ENCODE measurements at regions not wholly inside any gene's neighbourhood (a gene's known extent, or its start where the extent isn't known, plus 50 kb on each side); places are given as distances from the start of the nearest gene placed in this dataset.
A peak's percentile ranks its signal among the peaks of the same experiment; 100 is the strongest.

DNA sequence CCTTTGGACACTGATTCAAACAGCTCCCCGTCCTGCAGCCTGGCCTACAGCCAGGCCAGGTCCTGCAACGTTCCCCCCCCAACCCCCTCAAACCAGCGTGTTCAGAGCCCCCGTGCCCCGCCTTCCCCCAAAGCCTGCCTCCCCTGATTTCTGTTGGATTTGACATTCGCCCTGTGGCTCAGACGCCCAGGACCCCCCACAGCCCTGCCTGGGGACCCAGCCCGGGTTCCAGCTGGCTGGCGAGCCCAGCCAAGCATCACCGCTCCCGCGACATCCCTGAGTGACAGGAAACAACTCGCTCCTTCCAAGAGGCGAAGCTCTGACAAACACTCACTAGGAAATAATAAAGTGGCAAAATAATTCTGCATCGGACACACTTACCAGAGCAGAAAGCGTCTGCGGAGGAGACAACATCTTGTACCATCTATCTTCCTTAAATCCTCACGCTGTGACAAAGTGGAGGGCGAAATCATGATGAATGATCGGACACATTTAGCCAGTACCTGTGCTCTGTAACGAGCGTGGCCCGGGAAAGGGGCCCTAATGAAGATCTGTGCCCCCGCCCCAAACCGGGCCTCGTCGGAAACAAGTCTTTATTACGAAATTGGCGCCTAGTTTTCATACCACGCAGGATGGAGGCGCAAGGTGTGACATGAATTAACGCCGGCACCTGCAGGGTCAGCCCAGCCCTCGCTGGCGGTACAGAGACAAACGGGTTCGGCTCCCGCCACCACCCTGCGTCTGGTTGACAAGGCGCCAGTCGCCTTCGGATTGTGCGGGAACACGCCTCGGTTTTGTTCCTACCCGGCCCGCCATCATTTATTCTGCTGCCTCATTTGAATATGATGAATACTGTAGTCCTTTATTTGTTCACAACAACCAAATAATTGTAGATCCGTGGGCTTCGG, 91.0 kb upstream of the MVB12B start:
- Mint-ChIP-seq H3K4me3 (no peak overlapping the region), H3K4me1 (no peaks in the 10 kb centered on the region)

DNA sequence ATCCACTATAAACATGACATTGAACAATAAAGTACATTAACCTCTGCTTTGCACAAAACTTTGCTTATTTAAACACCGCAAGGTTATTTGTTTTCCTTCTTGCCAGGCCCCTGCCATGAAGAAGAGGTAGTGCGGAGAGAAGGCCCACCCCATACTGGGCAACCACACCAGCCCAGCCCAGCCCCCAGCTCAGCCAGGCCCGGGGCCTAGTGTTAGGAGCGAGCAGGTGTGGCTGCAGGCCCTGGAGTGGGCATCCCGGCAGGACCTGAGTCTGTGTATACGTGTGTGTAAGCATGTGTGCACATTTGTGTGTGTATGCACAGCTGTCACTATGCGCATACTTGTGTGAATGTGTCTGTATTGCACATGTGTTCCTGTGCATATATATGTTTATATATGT, 90.4 kb upstream of the MVB12B start:
- Mint-ChIP-seq H3K4me1 (no peaks in the 10 kb centered on the region), H3K4me3 (no peak overlapping the region), H3K36me3 (ENCODE audit: low read depth) (no peaks in the 10 kb centered on the region), H3K9me3 (no peaks in the 10 kb centered on the region), H3K27ac (no peak overlapping the region), H3K27me3 (peaks cover 11% of the 10 kb centered on the region)
- no peak for ATAC-seq (replicated peaks)

More for the DNA sequence above, 91.0 kb upstream of the MVB12B start:
- no peak for ATAC-seq (replicated peaks)
- H3K36me3 Mint-ChIP-seq (ENCODE audit: low read depth): no peaks in the 10 kb centered on the region
- H3K9me3 Mint-ChIP-seq: no peaks in the 10 kb centered on the region
- no peak overlapping the region for H3K27ac Mint-ChIP-seq
- H3K27me3 Mint-ChIP-seq: peaks cover 16% of the 10 kb centered on the region

DNA sequence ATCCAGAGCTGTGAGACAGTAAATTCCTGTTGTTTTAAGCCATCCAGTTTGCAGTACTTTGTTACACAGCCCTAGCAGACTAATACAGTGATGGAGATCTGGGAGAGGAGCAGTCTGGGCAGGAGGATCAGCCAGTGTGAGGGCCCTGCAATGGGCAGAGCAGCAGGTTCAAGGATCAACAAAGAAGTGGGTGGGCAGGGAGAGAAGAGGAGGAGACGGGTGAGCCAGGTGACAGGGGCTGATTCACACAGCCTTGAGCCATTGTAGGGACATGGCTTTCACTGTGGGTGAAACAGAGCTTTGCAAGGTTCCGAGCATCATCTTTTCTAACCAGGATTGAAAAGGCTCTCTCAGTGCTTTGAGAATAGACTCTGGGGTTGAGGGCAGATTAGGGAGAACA, 88.2 kb upstream of the MVB12B start:
- H3K4me3 Mint-ChIP-seq: no peak overlapping the region
- H3K36me3 Mint-ChIP-seq (ENCODE audit: low read depth): no peaks in the 10 kb centered on the region
- ATAC-seq (replicated peaks): no peak

DNA sequence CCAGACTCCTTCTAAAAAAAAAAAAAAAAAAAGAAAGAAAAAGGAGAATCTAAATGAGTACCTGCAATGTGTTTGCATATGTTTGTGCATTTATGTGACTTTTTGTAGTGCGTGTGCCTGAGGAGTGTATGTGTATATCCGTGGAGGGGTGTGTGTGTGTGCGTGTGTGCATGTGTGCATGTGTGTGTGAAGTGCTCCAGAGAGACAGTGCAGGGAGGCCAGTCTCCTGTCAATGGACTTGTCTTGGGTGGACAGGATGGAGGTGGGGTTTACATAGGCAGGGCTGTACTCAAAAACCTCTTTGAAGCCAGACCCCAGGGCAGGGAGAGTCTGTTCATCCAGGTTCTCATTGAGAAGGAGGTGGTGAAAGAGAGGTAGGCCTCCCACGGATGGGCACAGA, 87.1 kb upstream of the MVB12B start:
- no peaks in the 10 kb centered on the region for H3K4me1 Mint-ChIP-seq
- no peak for ATAC-seq (replicated peaks)
- peaks cover 8% of the 10 kb centered on the region for H3K27me3 Mint-ChIP-seq

More for the DNA sequence above, 88.2 kb upstream of the MVB12B start:
- Mint-ChIP-seq H3K4me1 (no peaks in the 10 kb centered on the region), H3K27ac (no peak overlapping the region), H3K27me3 (peaks cover 8% of the 10 kb centered on the region), H3K9me3 (no peaks in the 10 kb centered on the region)

DNA sequence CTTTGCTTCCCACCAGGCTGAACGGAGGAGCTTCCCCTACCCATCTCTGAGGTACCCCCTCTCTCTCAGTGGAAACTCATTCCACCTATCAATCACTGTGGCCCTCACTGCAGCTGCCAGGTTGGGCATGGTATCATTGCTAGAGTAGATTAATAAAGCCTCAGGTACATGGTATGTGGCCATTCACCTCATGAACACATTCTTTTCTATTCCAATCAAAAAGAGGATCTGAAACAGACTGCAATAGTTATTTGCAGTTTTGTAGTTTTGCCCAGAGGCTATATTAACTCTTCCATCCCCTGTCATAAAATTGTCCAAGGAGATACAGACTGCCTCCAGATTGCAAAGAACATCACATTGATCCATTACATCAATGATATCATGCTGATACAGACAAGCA, 85.8 kb upstream of the MVB12B start:
- H3K36me3 Mint-ChIP-seq (ENCODE audit: low read depth): no peaks in the 10 kb centered on the region
- ATAC-seq (replicated peaks): no peak
- H3K27me3 Mint-ChIP-seq: peaks cover 17% of the 10 kb centered on the region
- H3K27ac Mint-ChIP-seq: no peak overlapping the region
- H3K9me3 Mint-ChIP-seq: peaks cover 9% of the 10 kb centered on the region
- no peak overlapping the region for H3K4me3 Mint-ChIP-seq
- H3K4me1 Mint-ChIP-seq: no peaks in the 10 kb centered on the region

More for the DNA sequence above, 87.1 kb upstream of the MVB12B start:
- H3K9me3 Mint-ChIP-seq: peaks cover 1% of the 10 kb centered on the region
- H3K4me3 Mint-ChIP-seq: no peak overlapping the region
- H3K27ac Mint-ChIP-seq: no peak overlapping the region
- H3K36me3 Mint-ChIP-seq (ENCODE audit: low read depth): no peaks in the 10 kb centered on the region

DNA sequence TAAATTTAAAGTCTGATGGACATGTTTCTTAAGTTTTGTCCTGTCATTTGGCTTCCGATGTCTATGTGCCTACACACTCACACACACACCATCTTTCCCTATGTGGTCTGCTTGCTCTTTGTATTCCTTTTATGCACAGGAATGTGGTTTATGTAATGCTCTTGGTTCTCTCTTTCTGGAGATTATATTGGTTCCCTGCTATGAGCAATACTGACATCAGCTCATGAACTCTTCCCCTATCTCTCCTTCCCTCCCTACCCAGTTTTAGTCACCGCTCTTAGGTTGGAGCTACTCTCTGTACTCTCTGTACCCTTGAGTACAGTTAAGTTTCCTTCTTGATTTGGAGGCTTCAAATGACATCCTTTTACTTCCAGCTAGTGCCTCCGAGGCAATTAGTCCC, 77.9 kb upstream of the MVB12B start:
- Mint-ChIP-seq H3K27ac (no peak overlapping the region), H3K36me3 (ENCODE audit: low read depth) (no peaks in the 10 kb centered on the region), H3K4me1 (no peaks in the 10 kb centered on the region), H3K4me3 (no peak overlapping the region), H3K27me3 (peaks cover 34% of the 10 kb centered on the region), H3K9me3 (peaks cover 13% of the 10 kb centered on the region)
- ATAC-seq (replicated peaks): peak; percentile 50

DNA sequence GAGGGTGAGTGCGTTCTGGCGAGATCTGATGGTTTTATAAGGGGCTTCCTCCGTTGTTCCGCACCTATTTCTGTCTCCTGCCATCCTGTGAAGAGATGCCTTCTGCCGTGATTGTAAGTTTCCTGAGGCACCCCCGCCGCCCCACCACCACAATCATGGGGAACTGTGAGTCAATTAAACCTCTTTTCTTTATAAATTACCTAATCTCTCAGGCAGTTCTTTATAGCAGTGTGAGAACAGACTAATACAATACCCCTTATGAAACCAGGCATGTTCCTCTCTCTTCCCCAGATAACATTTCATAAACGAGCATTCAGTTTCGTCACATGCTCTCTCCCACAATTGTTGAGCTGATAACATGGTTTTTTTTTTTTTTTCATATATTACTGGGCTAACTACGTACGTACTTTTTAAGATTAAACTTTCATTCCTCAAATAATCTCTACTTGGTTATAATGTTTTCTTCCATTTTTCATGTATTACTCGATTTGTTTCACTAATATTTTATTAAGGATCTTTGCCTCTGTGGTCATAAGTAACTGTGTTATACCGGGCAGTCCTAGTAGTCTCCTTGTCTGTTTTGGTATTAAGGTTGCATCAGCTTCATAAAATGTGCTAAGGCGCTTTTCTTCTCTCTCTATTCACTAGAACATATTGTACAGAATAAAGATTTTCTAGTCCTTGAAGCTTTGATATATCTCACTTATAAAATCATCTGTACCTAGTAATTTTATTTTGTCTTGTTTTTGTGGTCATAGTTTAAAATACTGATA, 64.9 kb upstream of the MVB12B start:
- no peak overlapping the region for H3K27ac Mint-ChIP-seq
- peaks cover 43% of the 10 kb centered on the region for H3K27me3 Mint-ChIP-seq
- no peaks in the 10 kb centered on the region for H3K36me3 Mint-ChIP-seq (ENCODE audit: low read depth)
- peaks cover 4% of the 10 kb centered on the region for H3K9me3 Mint-ChIP-seq
- no peak overlapping the region for H3K4me3 Mint-ChIP-seq
- no peak for ATAC-seq (replicated peaks)
- no peaks in the 10 kb centered on the region for H3K4me1 Mint-ChIP-seq

DNA sequence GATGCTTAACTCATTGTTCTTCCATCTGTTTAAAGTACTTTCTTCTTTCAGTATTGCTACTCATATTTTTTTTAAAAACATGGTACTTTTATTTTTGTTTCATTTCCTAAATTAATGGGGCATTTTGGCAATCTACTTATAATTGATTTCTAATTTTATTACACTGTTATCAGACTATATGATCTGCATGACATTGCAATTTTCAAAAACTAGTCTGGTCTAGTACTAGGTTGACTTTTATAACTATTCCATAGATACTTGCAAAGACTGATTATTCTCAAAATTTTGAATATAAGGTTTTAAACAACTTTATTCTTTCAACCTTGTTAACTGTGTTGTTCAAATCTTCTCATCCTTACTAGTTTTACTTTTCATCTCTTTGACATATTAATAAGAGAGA, 63.9 kb upstream of the MVB12B start:
- Mint-ChIP-seq H3K9me3 (peaks cover 4% of the 10 kb centered on the region), H3K27ac (no peak overlapping the region), H3K27me3 (peaks cover 41% of the 10 kb centered on the region), H3K4me3 (no peak overlapping the region), H3K36me3 (ENCODE audit: low read depth) (no peaks in the 10 kb centered on the region), H3K4me1 (no peaks in the 10 kb centered on the region)
- ATAC-seq (replicated peaks): no peak

DNA sequence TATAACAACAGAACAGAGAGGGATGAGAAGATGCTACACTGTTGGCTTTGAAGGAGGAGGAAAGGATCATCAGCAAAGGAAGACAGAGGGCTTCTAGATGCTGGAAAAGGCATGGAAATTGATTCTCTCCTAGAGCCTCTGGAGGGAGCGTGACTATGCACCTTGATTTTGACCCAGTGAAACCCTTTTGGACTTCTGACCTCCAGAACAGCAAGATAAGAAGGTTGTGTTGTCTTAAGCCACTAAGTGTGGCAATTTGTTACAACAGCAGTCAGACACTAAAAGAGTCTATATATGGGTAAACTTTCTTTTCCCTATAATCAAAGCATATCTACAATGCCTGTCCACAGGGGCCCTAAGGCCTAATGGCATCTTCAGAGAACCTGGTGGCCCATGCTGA, 56.1 kb upstream of the MVB12B start:
- peaks cover 20% of the 10 kb centered on the region for H3K27me3 Mint-ChIP-seq
- no peak overlapping the region for H3K27ac Mint-ChIP-seq
- no peaks in the 10 kb centered on the region for H3K9me3 Mint-ChIP-seq
- H3K36me3 Mint-ChIP-seq (ENCODE audit: low read depth): no peaks in the 10 kb centered on the region
- no peak overlapping the region for H3K4me3 Mint-ChIP-seq
- no peak for ATAC-seq (replicated peaks)
- H3K4me1 Mint-ChIP-seq: no peaks in the 10 kb centered on the region

DNA sequence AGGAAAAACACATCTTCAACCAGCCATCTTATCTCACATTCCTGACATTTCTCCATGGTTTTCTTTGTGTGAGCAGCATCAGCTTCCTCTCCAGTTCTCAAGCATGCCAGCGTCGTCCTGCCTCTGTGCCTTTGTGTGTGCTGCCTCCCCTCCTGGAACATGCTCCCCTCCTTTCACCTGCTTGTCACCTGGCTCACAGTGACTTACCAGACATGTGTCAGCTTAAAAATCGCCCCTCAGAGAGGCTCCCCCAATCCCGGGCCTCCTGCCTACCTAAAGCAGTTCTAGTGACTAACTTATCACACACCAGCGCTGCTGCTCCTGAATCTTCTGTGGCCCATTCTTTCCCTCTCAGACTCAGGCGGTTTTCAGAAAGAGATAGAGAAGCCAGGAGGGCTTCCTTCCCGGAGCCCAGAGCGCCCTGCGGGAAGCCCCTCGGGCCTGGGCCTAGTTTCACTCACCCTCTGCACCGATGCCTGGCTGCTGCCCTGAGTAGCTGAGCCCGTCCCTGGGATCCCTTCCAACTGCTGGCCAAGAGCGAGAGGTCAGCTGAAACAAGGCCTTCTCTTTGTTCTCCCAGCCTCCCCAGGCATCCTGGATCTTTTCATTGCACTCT, 51.1 kb upstream of the MVB12B start:
- Mint-ChIP-seq H3K9me3 (peaks cover 6% of the 10 kb centered on the region), H3K36me3 (ENCODE audit: low read depth) (no peaks in the 10 kb centered on the region), H3K27me3 (peaks cover 35% of the 10 kb centered on the region), H3K4me3 (no peak overlapping the region), H3K27ac (no peak overlapping the region), H3K4me1 (no peaks in the 10 kb centered on the region)
- ATAC-seq (replicated peaks): no peak

DNA sequence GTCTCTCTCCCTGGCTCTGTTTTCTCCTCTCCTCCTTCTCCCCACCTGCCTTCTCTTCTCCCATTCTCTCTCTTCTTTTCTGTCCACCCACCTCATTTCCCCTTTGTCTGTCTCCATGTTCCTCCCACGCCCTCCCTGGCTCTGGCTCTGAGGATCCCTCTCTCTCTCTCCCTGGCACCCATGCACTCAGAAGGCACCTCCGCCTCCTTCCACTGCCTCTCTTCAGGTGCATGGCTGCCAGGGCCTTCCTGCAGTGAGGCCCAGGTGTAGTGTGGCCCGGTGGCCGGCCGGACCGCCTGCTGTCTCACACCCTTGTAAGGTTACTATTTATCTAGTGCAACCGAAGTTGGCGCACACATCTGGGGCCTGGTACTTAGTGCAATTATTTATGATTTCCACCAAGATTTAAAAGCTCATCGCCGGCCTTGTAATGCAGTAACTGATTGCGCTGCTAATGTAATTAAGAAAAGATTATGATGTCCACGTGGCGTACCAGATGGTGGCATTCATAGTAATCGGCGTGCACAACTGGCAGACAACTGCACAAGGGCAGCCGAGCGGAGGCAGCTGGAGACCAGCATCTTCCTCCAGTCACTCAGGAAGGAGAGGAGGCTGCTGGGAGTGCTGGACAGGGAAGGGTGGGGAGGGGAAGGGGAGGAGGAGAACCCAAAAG, 50.4 kb upstream of the MVB12B start:
- no peak overlapping the region for H3K4me3 Mint-ChIP-seq
- H3K27me3 Mint-ChIP-seq: peaks cover 37% of the 10 kb centered on the region
- H3K4me1 Mint-ChIP-seq: no peaks in the 10 kb centered on the region
- no peak for ATAC-seq (replicated peaks)
- H3K27ac Mint-ChIP-seq: no peak overlapping the region
- no peaks in the 10 kb centered on the region for H3K36me3 Mint-ChIP-seq (ENCODE audit: low read depth)
- H3K9me3 Mint-ChIP-seq: peaks cover 6% of the 10 kb centered on the region
